ENCODE measurements at regions not wholly inside any gene's neighbourhood (a gene's known extent, or its start where the extent isn't known, plus 50 kb on each side); places are given as distances from the start of the nearest gene placed in this dataset.

DNA sequence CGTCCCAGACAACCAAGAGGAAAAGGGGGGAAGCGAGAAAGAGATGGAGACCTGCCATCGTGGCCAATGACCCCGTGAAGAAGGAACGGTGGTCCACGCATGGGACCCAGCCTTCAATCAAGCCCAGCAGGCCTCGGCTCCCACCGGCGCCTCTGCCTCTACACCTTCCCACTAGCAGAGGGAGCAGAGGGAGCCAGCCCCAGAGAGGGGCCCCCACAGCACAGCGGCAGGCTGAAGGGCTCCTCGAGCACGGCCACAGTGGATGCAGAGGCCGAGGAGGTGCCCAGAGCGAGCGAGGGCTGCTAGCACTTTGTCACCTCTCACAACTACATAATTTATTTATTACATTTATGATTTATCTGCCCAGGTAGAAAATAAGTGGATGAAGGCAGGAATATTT lies 68.4 kb upstream of the TOPAZ1 start:
- DNase-seq: no peak

GRCh38 chr3:44175070-44175469 lies 66.6 kb upstream of the TOPAZ1 start:
- no peak for DNase-seq

GRCh38 chr3:44179246-44179645 lies 62.4 kb upstream of the TOPAZ1 start:
- DNase-seq: no peak

DNA sequence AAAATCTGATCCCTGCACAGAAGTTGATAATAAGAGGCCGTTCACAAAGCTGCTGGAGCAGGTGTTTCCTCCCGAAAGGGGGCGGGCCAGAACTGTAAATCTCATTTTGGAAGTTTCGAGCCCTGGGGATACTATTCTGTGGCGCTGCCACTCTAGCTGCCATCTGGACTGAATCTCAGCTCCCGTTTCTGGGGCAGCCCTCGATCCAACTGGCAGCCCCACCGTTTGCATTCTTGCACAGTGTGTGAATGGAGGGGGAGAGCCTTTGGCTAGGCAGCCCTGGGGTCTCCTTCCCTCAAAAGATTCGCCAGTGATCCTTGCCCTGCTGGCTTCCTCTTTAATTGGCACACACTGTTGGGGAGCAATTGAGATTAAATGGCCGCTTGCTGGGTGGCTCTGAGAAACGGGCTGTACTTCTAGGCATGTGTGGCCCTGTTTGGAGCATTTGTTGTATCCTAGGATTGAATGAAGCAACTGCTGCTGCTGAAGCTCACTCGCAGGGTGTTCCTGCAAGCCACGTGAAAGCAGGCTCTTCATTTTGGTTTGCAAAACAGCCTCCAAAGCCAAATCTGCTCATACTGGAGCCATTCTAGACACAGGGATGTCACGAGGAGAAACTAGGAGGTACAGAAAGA lies 57.2 kb upstream of the TOPAZ1 start:
- no peak for DNase-seq

GRCh38 chr3:44185396-44185915 lies 56.2 kb upstream of the TOPAZ1 start:
- DNase-seq: no peak

DNA sequence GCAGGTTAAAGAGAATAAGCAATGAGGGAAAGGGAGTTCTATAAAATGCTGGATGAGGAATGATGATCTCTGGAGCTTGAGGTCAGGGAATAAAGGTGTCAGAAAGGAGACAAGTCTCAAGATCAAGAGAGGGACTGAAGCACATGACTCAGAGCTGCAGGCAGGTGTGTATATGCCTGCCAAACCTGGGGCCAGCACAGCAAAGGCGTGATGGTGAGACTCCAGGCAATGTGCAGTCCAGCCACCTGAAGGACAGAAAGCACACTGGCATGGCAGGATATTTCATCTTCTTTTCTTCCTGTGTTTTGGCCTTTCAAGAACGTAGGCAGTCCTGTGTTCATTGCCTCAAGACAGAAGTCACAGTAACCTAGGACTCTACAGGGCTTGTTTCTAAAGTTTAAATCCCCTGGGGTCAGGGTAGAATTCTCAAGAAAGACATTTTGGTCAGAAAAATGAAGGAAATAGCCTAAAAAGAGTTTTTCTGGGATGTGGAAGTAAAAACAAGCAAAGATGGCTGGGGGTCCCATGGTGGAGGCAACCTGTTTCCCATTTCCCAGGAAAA lies 55.5 kb upstream of the TOPAZ1 start:
- no peak for DNase-seq

- DNase-seq: no peak
Observed at GRCh38 chr3:44186712-44187111, 55.0 kb upstream of the TOPAZ1 start.
